Activated CD4-positive, alpha-beta T cell treated with anti-CD3 and anti-CD28 coated beads, Interleukin-10, Interleukin-2, amounts not matched to agents 100 ng/mL and 50 ng/mL, durations not matched to agents 16 hours and 8 hours (primary cell): ENCODE measurements at regions not wholly inside any gene's neighbourhood (a gene's known extent, or its start where the extent isn't known, plus 50 kb on each side); places are given as distances from the start of the nearest gene placed in this dataset.

Experiments
- DNase-seq: peaks from one replicate; pipeline ENCODE4 v3.0.0-alpha.2; 2020

GRCh38 chr14:58697930-58698642 lies 60.3 kb downstream of the DACT1 start:
- no peak for DNase-seq

GRCh38 chr14:58699681-58700205 lies 62.0 kb downstream of the DACT1 start:
- DNase-seq = no peak

- no peak for DNase-seq
These were observed 63.4 kb downstream of the DACT1 start for GRCh38 chr14:58701156-58701555.

GRCh38 chr14:58701604-58702003 lies 63.8 kb downstream of the DACT1 start:
- DNase-seq = no peak

- peak; percentile 42 for DNase-seq
These were observed 64.8 kb downstream of the DACT1 start for GRCh38 chr14:58702441-58703160.

- DNase-seq = no peak
These were observed 65.4 kb downstream of the DACT1 start for GRCh38 chr14:58703161-58703506.

- DNase-seq = no peak
These were observed 67.3 kb downstream of the DACT1 start for GRCh38 chr14:58705066-58705465.

GRCh38 chr14:58707949-58708348 lies 70.2 kb downstream of the DACT1 start:
- no peak for DNase-seq

GRCh38 chr14:58709949-58710348 lies 72.2 kb downstream of the DACT1 start:
- DNase-seq = no peak

- no peak for DNase-seq
These were observed 73.6 kb downstream of the DACT1 start for GRCh38 chr14:58711382-58711781.

- DNase-seq = no peak
These were observed 74.6 kb downstream of the DACT1 start for GRCh38 chr14:58712357-58712756.

- DNase-seq = no peak
These were observed 75.9 kb downstream of the DACT1 start for GRCh38 chr14:58713677-58714076.

- DNase-seq = no peak
These were observed 78.9 kb downstream of the DACT1 start for GRCh38 chr14:58716706-58717105.

GRCh38 chr14:58717211-58717610 lies 79.4 kb downstream of the DACT1 start:
- no peak for DNase-seq

- no peak for DNase-seq
These were observed 80.1 kb downstream of the DACT1 start for GRCh38 chr14:58717813-58718212.

GRCh38 chr14:58718226-58719205 lies 80.8 kb downstream of the DACT1 start:
- DNase-seq = no peak

- DNase-seq = no peak
These were observed 84.0 kb downstream of the DACT1 start for GRCh38 chr14:58721723-58722122.

GRCh38 chr14:58722441-58722840 lies 84.7 kb downstream of the DACT1 start:
- DNase-seq = no peak

- no peak for DNase-seq
These were observed 86.4 kb downstream of the DACT1 start for GRCh38 chr14:58724206-58724605.

GRCh38 chr14:58724702-58725101 lies 86.9 kb downstream of the DACT1 start:
- peak; percentile 23 for DNase-seq

GRCh38 chr14:58725226-58725625 lies 87.5 kb downstream of the DACT1 start:
- no peak for DNase-seq

GRCh38 chr14:58725871-58726270 lies 88.1 kb downstream of the DACT1 start:
- no peak for DNase-seq

- DNase-seq = no peak
These were observed 93.2 kb downstream of the DACT1 start for GRCh38 chr14:58730792-58731464.
